Coronary artery (tissue), 2 donors: ENCODE measurements at regions not wholly inside any gene's neighbourhood (a gene's known extent, or its start where the extent isn't known, plus 50 kb on each side); places are given as distances from the start of the nearest gene placed in this dataset.
"Not testable (repeated sequence)": the region's sequence is repeated elsewhere in the genome, so short reads cannot be mapped to it uniquely, and the experiment has no call there.

ENCODE experiments used
- DNase-seq: peaks from one replicate; pipeline ENCODE4 v3.0.0-alpha.2; 2017; ENCODE audit warnings: low spot score
- H3K27ac ChIP-seq, 2 donors: fragments of 200-600 bp; sonication (generic); one replicate each; pipeline ENCODE4 v1.5.1; 2016 to 2019
- H3K4me3 ChIP-seq: fragments of 200-600 bp; sonication (generic); 2 replicates; pipeline ENCODE4 v1.5.1; 2016; ENCODE audit warnings: mild to moderate bottlenecking, moderate library complexity
- TF ChIP-seq, protein P1 (sequence below): fragments of 200-600 bp; sonication (generic); IDR thresholded peaks from one replicate; pipeline ENCODE4 v1.5.1; 2019; ENCODE audit warnings: antibody characterized with exemption

DNA sequence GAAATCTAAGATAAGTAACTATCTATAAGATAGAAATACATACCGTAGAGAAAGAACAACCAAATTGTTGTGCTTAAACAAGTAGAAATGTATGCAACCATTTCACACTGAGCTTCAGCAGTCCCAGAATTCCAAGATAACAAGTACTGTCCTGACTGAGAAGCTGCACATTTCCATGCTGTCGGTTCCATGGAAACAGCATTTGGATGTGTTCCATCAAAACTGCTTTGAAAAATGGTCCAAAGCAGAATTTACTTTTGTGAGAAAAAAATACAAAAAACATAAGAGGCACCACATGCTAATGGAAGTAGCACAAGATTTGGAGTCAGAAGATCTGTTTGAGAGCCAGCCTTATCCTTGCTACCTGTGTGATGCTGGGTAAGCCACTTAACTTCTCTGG lies 92.6 kb downstream of the MTERF1 start:
- Histone ChIP-seq H3K4me3 (no peak overlapping the region), H3K27ac (no peak overlapping the region)
- TF ChIP-seq, protein P1, sequence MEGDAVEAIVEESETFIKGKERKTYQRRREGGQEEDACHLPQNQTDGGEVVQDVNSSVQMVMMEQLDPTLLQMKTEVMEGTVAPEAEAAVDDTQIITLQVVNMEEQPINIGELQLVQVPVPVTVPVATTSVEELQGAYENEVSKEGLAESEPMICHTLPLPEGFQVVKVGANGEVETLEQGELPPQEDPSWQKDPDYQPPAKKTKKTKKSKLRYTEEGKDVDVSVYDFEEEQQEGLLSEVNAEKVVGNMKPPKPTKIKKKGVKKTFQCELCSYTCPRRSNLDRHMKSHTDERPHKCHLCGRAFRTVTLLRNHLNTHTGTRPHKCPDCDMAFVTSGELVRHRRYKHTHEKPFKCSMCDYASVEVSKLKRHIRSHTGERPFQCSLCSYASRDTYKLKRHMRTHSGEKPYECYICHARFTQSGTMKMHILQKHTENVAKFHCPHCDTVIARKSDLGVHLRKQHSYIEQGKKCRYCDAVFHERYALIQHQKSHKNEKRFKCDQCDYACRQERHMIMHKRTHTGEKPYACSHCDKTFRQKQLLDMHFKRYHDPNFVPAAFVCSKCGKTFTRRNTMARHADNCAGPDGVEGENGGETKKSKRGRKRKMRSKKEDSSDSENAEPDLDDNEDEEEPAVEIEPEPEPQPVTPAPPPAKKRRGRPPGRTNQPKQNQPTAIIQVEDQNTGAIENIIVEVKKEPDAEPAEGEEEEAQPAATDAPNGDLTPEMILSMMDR: no peak
- DNase-seq: no peak

DNA sequence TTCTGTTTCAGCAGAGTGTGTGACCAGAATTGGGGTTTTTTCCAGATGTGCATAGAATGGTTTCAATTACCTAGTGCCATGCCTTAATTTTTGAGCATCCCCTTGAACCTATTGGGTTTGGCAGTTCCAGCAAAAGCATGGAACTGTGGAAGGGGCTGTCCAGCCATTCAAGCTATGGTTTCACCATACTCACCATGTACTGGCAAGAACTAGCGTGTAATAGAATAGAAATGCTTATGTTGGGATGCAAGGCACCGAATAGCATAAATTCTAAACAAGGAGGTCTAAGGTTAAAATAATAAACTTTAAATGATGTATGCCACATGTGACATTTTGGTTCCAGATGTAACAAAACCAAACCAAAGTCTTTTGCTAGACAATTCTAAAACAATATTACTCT lies 91.4 kb downstream of the MTERF1 start:
- H3K27ac ChIP-seq: no peak overlapping the region
- TF ChIP-seq, protein P1: no peak
- H3K4me3 ChIP-seq: no peak overlapping the region
- no peak for DNase-seq

DNA sequence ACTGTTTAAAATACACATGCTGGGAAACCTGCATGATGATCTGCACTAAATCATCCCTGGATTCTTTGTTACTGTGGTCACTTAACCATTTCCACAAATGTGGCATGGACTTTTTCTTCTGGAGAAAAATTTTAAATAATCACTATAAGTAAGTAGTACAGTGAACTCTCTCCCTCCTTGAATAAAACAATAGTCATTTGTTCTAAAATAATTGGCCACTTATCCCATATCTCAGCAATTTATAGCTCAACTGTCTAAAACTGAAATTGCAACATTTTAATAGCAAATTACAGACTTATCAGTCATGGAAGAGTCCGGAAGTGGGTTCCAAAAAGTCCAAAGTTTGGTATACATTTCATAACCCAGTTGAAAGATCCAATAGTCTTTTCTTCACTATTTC lies 90.9 kb downstream of the MTERF1 start:
- TF ChIP-seq, protein P1: no peak
- no peak overlapping the region for H3K27ac ChIP-seq
- DNase-seq: no peak
- no peak overlapping the region for H3K4me3 ChIP-seq

GRCh38 chr7:91790646-91791045 lies 89.9 kb downstream of the MTERF1 start:
- H3K27ac ChIP-seq, H3K4me3 ChIP-seq, DNase-seq: not testable (repeated sequence)

DNA sequence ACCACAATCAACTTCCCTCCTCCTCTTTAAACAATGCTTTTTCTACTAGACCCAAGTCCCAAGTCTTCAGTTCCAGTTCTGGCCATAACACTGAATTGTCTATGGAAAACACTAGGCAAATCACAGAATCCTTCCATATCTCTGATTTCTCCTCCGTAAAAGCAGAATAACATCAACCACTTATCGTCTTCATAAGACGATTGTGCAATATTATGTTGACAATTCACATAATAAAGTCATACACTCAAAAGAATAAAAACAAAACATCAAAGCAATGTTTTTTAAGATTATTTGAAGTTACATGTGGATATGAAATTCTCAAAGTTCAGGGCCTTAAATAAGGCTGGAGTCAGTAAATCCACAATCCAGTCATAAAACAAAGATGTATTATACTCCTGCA lies 84.4 kb downstream of the MTERF1 start:
- DNase-seq: no peak
- Histone ChIP-seq H3K4me3 (no peak overlapping the region), H3K27ac (no peak overlapping the region)
- TF ChIP-seq, protein P1: no peak

- TF ChIP-seq, protein P1: no peak
- Histone ChIP-seq H3K27ac (no peak overlapping the region), H3K4me3 (no peak overlapping the region)
- no peak for DNase-seq
These were observed 82.1 kb downstream of the MTERF1 start for GRCh38 chr7:91798425-91798824.

DNA sequence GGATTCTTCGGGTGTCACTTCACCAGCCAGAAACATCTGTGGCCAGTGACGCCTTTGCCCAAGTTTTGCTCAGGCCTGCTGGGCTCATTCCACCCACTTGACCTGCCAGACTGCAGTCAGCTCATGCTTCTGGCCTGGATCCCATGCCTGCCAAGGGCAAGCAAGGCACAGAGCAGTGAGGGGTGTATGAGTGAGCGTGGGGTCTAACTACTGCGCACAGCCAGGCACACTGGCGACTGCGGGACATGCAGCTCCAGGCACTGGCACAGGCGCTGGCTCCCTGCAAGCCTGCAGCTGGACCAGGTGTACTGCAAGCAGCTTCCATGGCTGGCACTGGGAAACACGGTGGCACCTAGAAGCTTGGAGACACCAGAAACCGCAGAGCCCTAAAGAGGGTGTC lies 80.1 kb downstream of the MTERF1 start:
- H3K27ac ChIP-seq: no peak overlapping the region
- no peak for DNase-seq
- TF ChIP-seq, protein P1: no peak
- no peak overlapping the region for H3K4me3 ChIP-seq
